ENCODE measurements at regions not wholly inside any gene's neighbourhood (a gene's known extent, or its start where the extent isn't known, plus 50 kb on each side); places are given as distances from the start of the nearest gene placed in this dataset.
"Not testable (repeated sequence)": the region's sequence is repeated elsewhere in the genome, so short reads cannot be mapped to it uniquely, and the experiment has no call there.

- DNase-seq, result no peak
Measured at GRCh38 chr2:57372237-57372984, 674.2 kb upstream of the VRK2 start.

DNA sequence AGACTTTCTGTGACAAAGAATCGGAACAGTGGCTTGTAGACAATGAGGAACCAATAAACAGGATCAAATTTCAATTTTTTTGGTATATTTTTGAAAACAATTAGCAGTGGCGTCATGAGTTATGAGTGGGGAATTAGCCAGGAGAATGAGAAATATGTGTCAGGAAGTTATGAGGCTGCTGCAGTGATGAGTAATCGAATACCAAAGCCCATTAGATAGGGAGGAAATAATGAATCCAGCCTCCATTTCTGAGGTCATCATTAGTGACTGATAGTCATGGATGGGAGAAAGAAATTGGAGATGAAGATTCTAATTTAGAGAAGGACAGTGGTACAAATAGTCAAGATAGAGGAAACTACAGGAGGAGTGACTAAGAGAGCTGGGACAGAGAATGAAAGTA lies 673.1 kb upstream of the VRK2 start:
- DNase-seq, result no peak

GRCh38 chr2:57376985-57377384 lies 669.6 kb upstream of the VRK2 start:
- DNase-seq, result no peak

DNA sequence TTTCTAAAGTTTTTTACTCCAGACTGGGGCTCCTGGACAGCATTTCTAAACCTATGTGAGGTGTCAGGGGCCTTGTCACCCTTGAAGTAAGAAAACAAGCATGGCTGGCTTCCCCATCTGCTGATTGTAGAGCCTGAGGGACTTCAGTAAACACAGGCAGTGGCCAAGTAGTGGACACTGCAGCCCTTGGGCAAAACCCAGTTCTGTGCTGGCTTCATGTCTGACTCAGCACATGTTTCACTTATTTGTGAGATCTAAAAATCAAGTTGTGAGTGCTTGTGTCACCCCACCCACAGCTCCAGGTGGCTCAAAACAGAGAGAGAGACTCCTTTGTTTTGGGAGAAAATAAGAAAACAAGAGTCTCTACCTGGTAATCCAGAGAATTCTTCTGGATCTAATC lies 660.3 kb upstream of the VRK2 start:
- no peak for DNase-seq

GRCh38 chr2:57396355-57397098 lies 650.1 kb upstream of the VRK2 start:
- no peak for DNase-seq

DNA sequence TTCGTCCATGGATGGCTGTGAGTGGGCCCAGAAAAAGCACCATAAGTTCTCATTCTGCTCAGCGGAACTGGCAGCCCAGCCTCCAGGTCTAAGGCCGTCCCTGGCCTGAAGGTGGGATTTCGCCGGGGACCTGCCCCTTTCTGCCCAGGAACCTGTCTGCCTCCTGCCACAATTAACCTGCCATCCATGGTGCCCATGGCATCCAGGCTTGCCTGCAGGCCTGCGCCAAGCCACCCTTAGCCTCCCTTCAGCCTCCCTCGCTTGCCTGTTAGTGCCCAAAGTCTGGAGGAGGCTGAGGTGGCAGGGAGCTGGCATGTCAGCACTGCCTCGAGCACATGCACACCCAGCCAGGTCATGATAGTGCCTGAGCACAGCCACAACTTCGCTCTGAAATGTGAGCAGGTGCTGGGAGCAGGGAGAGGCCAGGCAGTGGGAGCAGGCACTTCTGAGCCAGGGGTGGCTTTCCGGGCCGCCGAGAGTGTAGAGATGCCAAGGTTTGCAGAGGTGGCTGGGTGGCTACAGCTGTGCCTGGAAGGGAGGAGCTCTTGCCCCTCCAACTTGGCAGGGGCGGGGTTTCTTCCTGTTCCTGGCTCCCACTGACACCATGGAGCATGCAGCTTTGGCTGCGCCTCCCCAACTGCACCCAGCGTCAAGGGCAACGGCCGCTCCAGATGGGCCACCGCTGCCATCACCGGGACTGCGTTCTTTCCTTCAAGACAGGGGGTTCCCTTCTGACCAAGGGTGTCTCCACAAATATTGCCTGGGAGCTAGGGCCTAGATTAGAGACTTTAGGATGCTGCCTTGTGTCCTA lies 648.9 kb upstream of the VRK2 start:
- DNase-seq, result no peak

DNA sequence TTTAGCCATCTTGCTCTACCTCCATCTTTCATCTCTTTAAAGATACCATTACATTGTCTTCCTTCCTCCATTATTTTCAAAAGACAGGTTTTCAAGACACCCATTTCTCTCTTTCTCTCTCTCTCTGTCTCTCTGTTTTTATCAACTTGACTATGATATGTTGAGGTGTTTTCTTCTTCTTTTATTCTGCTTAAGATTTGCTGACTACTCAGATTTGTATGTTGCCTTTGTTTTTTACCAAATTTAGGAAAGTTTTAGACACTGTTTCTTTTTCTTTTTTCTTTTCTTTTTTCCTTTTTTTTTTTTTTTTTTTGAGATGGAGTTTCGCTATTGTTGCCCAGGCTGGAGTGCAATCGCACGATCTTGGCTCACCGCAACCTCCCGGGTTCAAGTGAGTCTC lies 647.5 kb upstream of the VRK2 start:
- DNase-seq, result no peak

GRCh38 chr2:57402096-57402495 lies 644.5 kb upstream of the VRK2 start:
- DNase-seq, result no peak

- DNase-seq, result no peak
Measured at GRCh38 chr2:57402755-57403154, 643.9 kb upstream of the VRK2 start.

DNA sequence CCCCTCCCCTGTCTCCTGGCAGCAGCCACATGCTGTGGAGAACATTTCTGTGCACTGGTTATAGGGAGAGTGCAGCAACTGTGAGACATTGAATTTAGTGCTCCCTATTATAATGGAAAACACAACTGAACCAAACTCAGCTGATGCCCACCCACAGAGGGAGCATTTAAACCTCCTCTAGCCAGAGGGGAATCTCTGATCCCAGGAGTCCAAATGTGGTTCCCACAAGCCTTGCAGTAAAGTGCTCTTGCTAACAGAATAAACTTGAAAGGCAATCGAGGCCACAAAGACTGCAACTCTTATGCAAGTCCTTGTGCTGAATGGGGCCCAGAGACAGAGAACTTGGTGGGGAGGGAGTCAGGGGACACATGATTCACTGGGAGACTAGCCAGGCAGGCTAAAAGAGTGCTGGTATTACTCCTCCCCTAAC lies 638.8 kb upstream of the VRK2 start:
- no peak for DNase-seq

DNA sequence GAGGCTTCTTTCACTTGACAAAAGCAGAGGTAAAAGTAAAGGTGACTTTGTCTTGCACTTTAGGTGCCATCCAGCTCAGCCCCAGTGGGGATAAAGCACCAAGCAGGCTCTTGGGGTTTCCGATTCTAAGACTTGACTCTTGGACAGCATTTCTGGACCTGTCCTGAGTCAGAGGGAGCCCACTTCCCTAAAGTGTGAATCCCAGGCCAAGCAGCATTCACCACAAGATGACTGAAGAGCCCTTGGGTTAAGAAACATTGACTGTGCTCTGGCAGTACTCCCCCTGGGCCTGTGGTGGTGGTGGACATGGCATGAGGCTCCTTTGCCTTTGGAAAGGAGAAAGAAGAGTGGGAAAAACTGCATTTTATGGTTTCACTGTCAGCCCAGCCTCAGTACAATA lies 638.0 kb upstream of the VRK2 start:
- no peak for DNase-seq

DNA sequence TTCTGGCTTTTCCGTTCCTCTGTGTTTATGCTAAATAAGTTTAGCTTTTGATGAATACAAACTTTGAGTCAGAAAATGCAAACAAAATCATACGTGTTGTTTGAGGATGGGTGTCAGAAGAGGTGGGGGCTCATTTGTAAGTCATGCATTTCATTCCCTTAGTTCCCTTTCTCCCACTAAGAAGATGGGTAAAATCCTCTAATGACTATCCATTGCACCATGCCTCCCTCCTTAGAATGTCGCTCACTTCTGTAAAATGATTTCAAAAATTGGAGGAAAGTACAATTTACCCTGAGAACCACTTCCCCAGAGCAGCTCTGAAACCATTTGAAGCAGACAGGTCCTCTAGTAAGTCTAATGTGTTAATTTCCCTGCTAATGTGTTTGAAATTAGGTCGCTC lies 629.6 kb upstream of the VRK2 start:
- DNase-seq, result no peak

DNA sequence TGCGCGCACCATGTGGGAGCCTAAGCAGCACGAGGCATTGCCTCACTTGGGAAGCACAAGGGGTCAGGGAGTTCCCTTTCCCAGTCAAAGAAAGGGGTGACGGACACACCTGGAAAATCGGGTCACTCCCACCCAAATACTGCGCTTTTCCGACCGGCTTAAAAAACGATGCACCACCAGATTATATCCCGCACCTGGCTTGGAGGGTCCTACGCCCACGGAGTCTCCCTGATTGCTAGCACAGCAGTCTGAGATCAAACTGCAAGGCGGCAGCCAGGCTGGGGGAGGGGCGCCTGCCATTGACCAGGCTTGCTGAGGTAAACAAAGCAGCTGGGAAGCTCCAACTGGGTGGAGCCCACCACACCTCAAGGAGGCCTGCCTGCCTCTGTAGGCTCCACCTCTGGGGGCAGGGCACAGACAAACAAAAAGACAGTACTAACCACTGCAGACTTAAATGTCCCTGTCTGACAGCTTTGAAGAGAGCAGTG lies 627.7 kb upstream of the VRK2 start:
- DNase-seq, result not testable (repeated sequence)

- DNase-seq, result no peak
Measured at GRCh38 chr2:57429831-57430230, 616.8 kb upstream of the VRK2 start.

DNA sequence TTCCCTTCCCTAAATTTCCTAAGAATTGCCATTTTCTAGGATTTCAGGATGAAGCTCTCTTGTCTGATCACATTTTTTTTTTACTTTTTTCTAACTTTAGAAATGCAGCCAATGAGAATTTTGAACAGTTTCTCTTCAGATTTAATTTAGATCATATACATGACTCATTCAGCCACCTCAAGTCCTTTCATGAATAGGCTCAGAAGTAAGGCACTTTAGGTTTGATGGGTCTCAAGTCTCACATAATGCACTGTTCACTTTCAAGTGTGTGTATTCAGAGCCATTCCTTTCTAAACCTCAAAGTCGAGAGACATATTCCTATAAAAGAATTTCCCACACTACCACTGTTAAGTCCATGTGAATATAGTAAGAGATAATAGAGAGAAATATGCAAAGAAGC lies 614.1 kb upstream of the VRK2 start:
- DNase-seq, result no peak

DNA sequence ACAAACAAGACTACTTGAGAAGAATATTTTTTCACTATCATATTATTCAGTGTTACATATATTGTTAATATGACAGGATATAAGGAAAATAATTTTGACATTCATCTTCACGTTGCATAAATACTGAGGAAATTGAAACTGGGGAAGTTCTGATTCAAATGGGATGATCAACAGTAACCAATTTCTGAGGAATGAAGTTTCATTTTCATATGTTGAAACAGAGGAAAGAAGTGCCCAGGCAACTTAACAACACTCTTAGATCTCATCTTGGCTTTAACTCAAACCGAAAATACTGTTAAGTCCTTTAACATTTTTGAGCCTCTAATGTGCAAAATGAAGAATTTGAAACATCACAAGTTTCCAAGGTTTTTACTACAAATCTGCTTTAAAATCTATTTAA lies 612.2 kb upstream of the VRK2 start:
- DNase-seq, result no peak

DNA sequence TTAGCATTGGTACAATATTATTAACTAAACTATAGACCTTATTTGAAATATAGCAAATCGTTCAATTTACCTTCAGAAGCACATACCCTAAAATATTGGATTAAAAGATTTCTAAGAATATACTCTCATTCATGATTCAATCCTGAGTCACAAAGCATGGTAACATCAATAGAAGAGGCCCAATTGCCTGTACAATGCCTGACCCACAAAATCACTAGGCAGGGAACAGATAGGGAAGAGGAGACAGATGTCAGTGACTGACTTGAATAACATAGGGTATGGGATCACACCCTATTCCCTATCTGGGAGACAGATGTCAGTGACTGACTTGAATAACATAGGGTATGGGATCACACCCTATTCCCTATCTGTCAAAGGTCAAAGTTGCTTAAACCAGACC lies 611.6 kb upstream of the VRK2 start:
- no peak for DNase-seq

GRCh38 chr2:57437077-57437476 lies 609.5 kb upstream of the VRK2 start:
- DNase-seq, result no peak

DNA sequence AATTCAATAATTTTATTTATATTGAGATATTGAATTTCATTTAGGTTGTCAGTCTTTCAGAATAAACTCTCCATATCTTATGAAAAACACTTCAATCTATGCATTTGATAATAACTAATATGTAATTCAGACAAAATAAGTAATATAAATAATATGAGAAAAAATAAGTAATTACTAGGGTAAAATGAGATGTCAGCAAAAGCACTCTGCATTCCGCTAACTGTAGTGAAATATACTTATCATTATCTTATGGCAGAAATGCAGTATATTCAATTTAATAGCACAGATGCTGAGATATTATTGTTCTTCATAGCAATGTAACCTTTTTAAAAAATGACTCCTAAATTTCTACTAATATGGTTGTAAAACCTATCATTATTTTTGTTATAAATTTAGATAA lies 606.2 kb upstream of the VRK2 start:
- no peak for DNase-seq

DNA sequence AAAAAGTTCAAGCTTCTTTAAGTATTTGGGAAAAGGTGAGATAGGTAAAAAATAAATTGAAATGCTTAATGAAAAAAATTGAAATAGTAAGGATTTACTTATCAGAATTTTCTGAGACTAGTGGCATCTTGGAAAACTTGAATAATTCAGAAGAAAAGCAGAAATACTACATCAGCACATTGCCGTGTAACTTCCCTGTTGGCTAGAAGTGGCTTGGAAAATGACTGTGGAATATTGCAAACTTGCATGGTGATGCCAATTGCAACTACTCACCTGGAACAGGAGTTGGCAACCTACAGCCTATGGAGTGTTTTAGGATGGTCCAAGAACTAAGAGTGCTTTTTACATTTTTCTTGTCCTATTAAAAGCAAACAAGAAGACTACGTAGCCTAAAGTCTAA lies 603.5 kb upstream of the VRK2 start:
- DNase-seq, result no peak

DNA sequence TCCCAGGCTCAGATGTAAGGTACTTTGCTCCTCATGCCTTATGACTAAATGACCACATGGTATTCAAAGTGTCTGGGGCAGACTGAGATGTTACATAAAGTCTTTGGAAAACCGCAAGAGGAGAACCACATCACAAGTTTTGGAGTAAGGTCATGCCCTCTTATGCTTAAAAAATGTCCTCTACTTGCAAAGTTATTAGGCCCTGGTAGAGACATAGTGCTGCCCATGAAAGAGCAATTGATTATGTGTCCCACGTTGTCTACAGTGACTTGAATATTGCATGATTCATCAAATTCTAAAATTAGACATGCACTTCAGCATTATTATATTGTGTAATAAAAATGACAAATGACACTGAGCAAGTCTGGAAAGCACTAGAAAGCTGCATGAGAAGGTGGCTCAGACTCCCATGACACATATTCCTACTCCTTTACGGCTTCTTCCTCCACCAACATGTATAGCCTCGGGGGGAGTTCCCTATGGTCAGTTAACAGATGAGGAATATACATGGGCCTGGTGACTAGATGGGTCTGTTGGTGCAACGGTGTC lies 602.6 kb upstream of the VRK2 start:
- DNase-seq, result no peak

DNA sequence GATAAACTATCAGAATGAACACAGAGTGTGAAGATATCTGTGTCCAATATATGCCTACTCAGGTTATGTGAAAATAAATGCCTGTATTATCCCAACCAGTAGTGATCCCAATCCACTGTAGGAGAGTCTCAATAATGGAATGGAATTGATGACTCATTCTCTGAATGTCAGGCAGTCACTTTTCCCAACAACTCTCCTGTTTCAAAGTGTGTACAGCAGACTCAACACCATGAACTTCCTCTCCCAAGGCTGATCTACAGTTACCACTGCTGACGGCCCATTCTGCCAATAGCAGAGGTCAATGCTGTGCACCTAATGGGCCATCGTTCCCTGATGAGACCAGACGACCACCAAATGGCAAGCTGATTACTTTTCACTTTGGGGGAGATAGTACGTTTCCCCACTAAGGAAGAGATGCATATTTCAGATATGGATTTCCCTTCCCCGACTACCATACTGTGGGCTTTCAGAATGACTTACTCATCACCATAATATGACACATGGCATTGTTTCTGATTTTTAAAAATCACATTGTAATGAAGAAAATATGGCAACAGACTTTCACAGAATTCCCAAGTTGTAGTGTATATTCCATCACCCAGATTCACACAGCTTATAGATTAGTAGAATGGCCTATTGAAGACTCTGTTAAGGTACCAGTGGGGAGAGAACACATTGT lies 601.7 kb upstream of the VRK2 start:
- DNase-seq, result no peak

GRCh38 chr2:57448816-57449215 lies 597.8 kb upstream of the VRK2 start:
- DNase-seq, result no peak

Measured in activated CD8-positive, alpha-beta memory T cell treated with anti-CD3 and anti-CD28 coated beads, Interleukin-2, amount 50 U/mL, for 4 hours (primary cell).